Endothelial cell of umbilical vein (primary cell): ENCODE measurements at regions not wholly inside any gene's neighbourhood (a gene's known extent, or its start where the extent isn't known, plus 50 kb on each side); places are given as distances from the start of the nearest gene placed in this dataset.

Experiments used
- BruUV-seq: library from RNA; stranded (reverse); fragments of 400-500 nt; replicated peaks from 2 replicates; lab custom pipeline; 2021; lab: Mats Ljungman, UMichigan
- CTCF ChIA-PET: fragments of 300-600, 350-600 bp; sonication (Branson Sonifier 250); formaldehyde crosslinking; loops from one replicate; lab custom pipeline; 2021; ENCODE audit warnings: antibody characterized with exemption, inconsistent platforms; lab: Charles Lee
- POLR2A ChIA-PET: fragments of 300-600, 350-600 bp; sonication (Branson Sonifier 250); formaldehyde crosslinking; loops from one replicate; lab custom pipeline; 2021; ENCODE audit warnings: antibody characterized with exemption, inconsistent platforms; lab: Charles Lee
- DNase-seq: peaks from one replicate; pipeline ENCODE4 v3.0.0-alpha.2; 2011; ENCODE audit warnings: low read depth, low spot score
- FAIRE-seq: peaks from 2 replicates; lab custom pipeline; 2011; peaks lifted over from hg19 to GRCh38; lab: Jason Lieb, UNC
- H2AFZ ChIP-seq: 2 replicates; pipeline ENCODE4 v1.6.0; 2012; ENCODE audit warnings: low read depth, low read length, control low read depth, inconsistent platforms
- H3K27ac ChIP-seq: 2 replicates; pipeline ENCODE4 v1.5.1; 2011; ENCODE audit warnings: low read depth, mild to moderate bottlenecking, control low read depth, low read length, moderate library complexity; ENCODE audit not compliant: insufficient read depth
- H3K27me3 ChIP-seq, 2 experiments: 2 replicates each; pipeline versions ENCODE4 v1.6.0 to v1.6.1; 2011; ENCODE audit warnings: low read length in 2 of 2, mixed read lengths in 1 of 2; ENCODE audit not compliant: control insufficient read depth in 2 of 2, insufficient read depth in 2 of 2
- H3K36me3 ChIP-seq, 2 experiments: 2 replicates in 1 of 2; 3 replicates in 1 of 2; pipeline ENCODE4 v1.5.1; 2011; ENCODE audit warnings: low read length in 2 of 2, mild to moderate bottlenecking in 1 of 2, moderate library complexity in 1 of 2; ENCODE audit not compliant: control insufficient read depth in 2 of 2, insufficient read depth in 2 of 2; ENCODE audit errors: extremely low read depth in 1 of 2
- H3K4me1 ChIP-seq: 3 replicates; pipeline ENCODE4 v1.5.1; 2011; ENCODE audit warnings: mild to moderate bottlenecking, low read length; ENCODE audit not compliant: control insufficient read depth, insufficient read depth; ENCODE audit errors: extremely low read depth
- H3K4me2 ChIP-seq: 2 replicates; pipeline ENCODE4 v1.6.1; 2011; ENCODE audit warnings: low read length, control low read depth, mixed read lengths; ENCODE audit not compliant: insufficient read depth
- H3K4me3 ChIP-seq, 3 experiments: fragments of 200-600 bp in 1 of 3; sonication (generic), shearing (Covaris generic) in 1 of 3; replicated peaks in 1 of 3; 2 replicates each; pipeline ENCODE4 v1.5.1; 2011 to 2016; ENCODE audit warnings: control low read depth in 3 of 3, low read length in 3 of 3, mild to moderate bottlenecking in 2 of 3, inconsistent platforms in 1 of 3, low read depth in 1 of 3, moderate library complexity in 1 of 3; ENCODE audit not compliant: insufficient read depth in 1 of 3
- H3K79me2 ChIP-seq: 2 replicates; pipeline ENCODE4 v1.6.0; 2012; ENCODE audit warnings: low read length, inconsistent platforms; ENCODE audit not compliant: control insufficient read depth, insufficient read depth
- H3K9ac ChIP-seq: replicated peaks from 2 replicates; pipeline ENCODE3; 2011; ENCODE audit warnings: low read length, control low read depth; ENCODE audit not compliant: insufficient read depth; ENCODE audit errors: extremely low read depth
- H3K9me1 ChIP-seq: replicated peaks from 3 replicates; pipeline ENCODE4 v1.6.0; 2011; ENCODE audit warnings: mild to moderate bottlenecking, low read length; ENCODE audit not compliant: control insufficient read depth, insufficient read depth; ENCODE audit errors: extremely low read depth
- H3K9me3 ChIP-seq: replicated peaks from 2 replicates; pipeline ENCODE4 v1.5.1; 2012; ENCODE audit warnings: low read length, inconsistent platforms; ENCODE audit not compliant: control insufficient read depth, insufficient read depth
- H4K20me1 ChIP-seq: replicated peaks from 2 replicates; pipeline ENCODE3; 2011; ENCODE audit warnings: mild to moderate bottlenecking, low read length; ENCODE audit not compliant: control insufficient read depth, insufficient read depth; ENCODE audit errors: extremely low read depth
- EZH2 ChIP-seq: IDR thresholded peaks from 2 replicates; pipeline ENCODE4 v1.6.1; 2012; ENCODE audit warnings: borderline replicate concordance, low read depth, mild to moderate bottlenecking, moderate library complexity, low read length, inconsistent platforms; ENCODE audit not compliant: severe bottlenecking
- FOS ChIP-seq: IDR thresholded peaks from 2 replicates; pipeline ENCODE4 v1.6.1; 2011; ENCODE audit warnings: mild to moderate bottlenecking, low read length, moderate library complexity, borderline replicate concordance; ENCODE audit not compliant: insufficient read depth
- GATA2 ChIP-seq: IDR thresholded peaks from 2 replicates; pipeline ENCODE4 v1.7.0; 2011; ENCODE audit warnings: low read depth, mild to moderate bottlenecking, moderate library complexity, mixed read lengths, low read length; ENCODE audit not compliant: insufficient read length, insufficient read depth
- JUN ChIP-seq: IDR thresholded peaks from 2 replicates; pipeline ENCODE4 v1.6.1; 2011; ENCODE audit warnings: borderline replicate concordance, low read depth; ENCODE audit not compliant: insufficient read length, insufficient read depth
- MAX ChIP-seq: IDR thresholded peaks from 2 replicates; pipeline ENCODE4 v1.6.1; 2011; ENCODE audit not compliant: insufficient read depth, insufficient read length
- MYC ChIP-seq: IDR thresholded peaks from one replicate; pipeline ENCODE4 v1.6.1; 2011; ENCODE audit warnings: mild to moderate bottlenecking, low read depth, low read length
- POLR2A ChIP-seq: IDR thresholded peaks from 2 replicates; pipeline ENCODE4 v1.6.1; 2012; ENCODE audit warnings: low read depth, mild to moderate bottlenecking, control low read depth, low read length
- POLR2AphosphoS5 ChIP-seq: IDR thresholded peaks from 2 replicates; pipeline ENCODE4 v1.6.1; 2012; ENCODE audit warnings: low read depth, mild to moderate bottlenecking, control low read depth, low read length, moderate library complexity; ENCODE audit not compliant: insufficient read depth
- dilution Hi-C: fragments of 300-500 bp; cut with MboI; formaldehyde crosslinking; loops from one replicate; pipeline ENCODE4 v1.15.0; 2019; ENCODE audit warnings: low sequenced_read_pairs; ENCODE audit not compliant: extremely low pct_ligation_motif_present
- intact Hi-C: fragments of 100-400 bp; cut with micrococcal nuclease; formaldehyde crosslinking; loops from one replicate; pipeline ENCODE4 v1.10.0; 2022
- TF ChIP-seq, protein P1 (sequence below), 2 donors: IDR thresholded peaks; 1 replicate in 1 of 2; 2 replicates in 1 of 2; pipeline ENCODE4 v1.5.1; 2011; ENCODE audit warnings: low read length in 2 of 2, mild to moderate bottlenecking in 2 of 2, moderate library complexity in 2 of 2, control low read depth in 1 of 2, inconsistent platforms in 1 of 2, low read depth in 1 of 2; ENCODE audit not compliant: insufficient read depth in 1 of 2; ENCODE audit errors: extremely low read depth in 1 of 2

DNA sequence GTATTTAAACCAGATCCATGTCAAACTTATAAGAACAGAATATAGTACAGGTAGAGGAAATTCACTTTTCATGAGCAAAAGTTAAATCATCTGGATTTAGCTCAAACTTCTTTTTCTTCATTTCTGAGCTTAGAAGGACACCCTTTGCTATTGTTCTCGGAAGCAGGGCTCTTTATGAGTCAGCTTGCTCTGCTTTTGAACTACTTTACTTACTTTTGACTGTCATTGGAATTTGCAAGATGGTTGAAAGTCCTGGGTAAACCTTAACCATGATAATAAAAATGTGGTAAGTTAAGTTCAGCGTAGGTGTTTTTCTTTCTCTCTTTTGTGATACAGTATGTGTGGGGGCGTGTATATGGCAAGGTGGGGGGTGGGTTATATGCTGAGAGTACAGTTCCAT is 312.7 kb upstream of the DPH6 start:
- CTCF ChIA-PET, result interaction anchor here (0.6 to 0.9 kb wide), 3 partner anchors 10 to 454 kb away, joined by 3 read pairs; no protein-coding TSS in a partner anchor
- Histone ChIP-seq H3K4me3 (no peak overlapping the region), H3K79me2 (no peaks in the 10 kb centered on the region), H2AFZ (no peak overlapping the region), H3K36me3 (no peaks in the 10 kb centered on the region), H3K4me2 (no peak overlapping the region), H3K9ac (no peak overlapping the region), H3K4me1 (no peaks in the 10 kb centered on the region), H3K27me3 (no peaks in the 10 kb centered on the region), H3K27ac (no peak overlapping the region), H3K9me1 (no peaks in the 10 kb centered on the region), H4K20me1 (no peaks in the 10 kb centered on the region), H3K9me3 (no peaks in the 10 kb centered on the region)
- intact Hi-C loops, result no loop called here
- BruUV-seq, result no TSS peak
- TF ChIP-seq FOS (no peak), POLR2A (no peak), MYC (no peak), JUN (no peak), EZH2 (no peak), GATA2 (no peak), POLR2AphosphoS5 (no peak), MAX (no peak)
- TF ChIP-seq, protein P1, sequence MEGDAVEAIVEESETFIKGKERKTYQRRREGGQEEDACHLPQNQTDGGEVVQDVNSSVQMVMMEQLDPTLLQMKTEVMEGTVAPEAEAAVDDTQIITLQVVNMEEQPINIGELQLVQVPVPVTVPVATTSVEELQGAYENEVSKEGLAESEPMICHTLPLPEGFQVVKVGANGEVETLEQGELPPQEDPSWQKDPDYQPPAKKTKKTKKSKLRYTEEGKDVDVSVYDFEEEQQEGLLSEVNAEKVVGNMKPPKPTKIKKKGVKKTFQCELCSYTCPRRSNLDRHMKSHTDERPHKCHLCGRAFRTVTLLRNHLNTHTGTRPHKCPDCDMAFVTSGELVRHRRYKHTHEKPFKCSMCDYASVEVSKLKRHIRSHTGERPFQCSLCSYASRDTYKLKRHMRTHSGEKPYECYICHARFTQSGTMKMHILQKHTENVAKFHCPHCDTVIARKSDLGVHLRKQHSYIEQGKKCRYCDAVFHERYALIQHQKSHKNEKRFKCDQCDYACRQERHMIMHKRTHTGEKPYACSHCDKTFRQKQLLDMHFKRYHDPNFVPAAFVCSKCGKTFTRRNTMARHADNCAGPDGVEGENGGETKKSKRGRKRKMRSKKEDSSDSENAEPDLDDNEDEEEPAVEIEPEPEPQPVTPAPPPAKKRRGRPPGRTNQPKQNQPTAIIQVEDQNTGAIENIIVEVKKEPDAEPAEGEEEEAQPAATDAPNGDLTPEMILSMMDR (IDR thresholded peaks at IDR 0.05; ENCODE audit: extremely low read depth in 1 of 2, insufficient read depth in 1 of 2, low read depth in 1 of 2, low read length in 2 of 2), result no peak
- POLR2A ChIA-PET, result interaction anchor here (0.7 kb wide), 1 partner anchor 105 kb away, joined by 4 read pairs; no protein-coding TSS in a partner anchor
- FAIRE-seq, result no peak
- dilution Hi-C loops, result no loop called here
- DNase-seq, result no peak
